WERI-Rb-1 (cell line): ENCODE measurements at regions not wholly inside any gene's neighbourhood (a gene's known extent, or its start where the extent isn't known, plus 50 kb on each side); places are given as distances from the start of the nearest gene placed in this dataset.

Experiments
- DNase-seq: peaks from one replicate; pipeline ENCODE4 v3.0.0-alpha.2; 2020
- H3K27ac ChIP-seq: fragments of 250-450 bp; sonication (Bioruptor Pico); 2 replicates; pipeline ENCODE4 v1.5.1; 2020; ENCODE audit warnings: mild to moderate bottlenecking, moderate library complexity
- H3K27me3 ChIP-seq: fragments of 250-450 bp; sonication (Bioruptor Pico); 2 replicates; pipeline ENCODE4 v1.5.1; 2021; ENCODE audit warnings: mild to moderate bottlenecking, low read depth, moderate library complexity; ENCODE audit not compliant: insufficient read depth, severe bottlenecking
- H3K36me3 ChIP-seq: fragments of 250-450 bp; sonication (Bioruptor Pico); 2 replicates; pipeline ENCODE4 v1.5.1; 2020; ENCODE audit warnings: mild to moderate bottlenecking, moderate library complexity
- H3K4me3 ChIP-seq: 2 replicates; pipeline ENCODE4 v1.5.1; 2011; ENCODE audit warnings: low read depth, mild to moderate bottlenecking, control low read depth, low read length
- H3K9me3 ChIP-seq: fragments of 250-450 bp; sonication (Bioruptor Pico); 2 replicates; pipeline ENCODE4 v1.5.1; 2021; ENCODE audit warnings: mild to moderate bottlenecking, moderate library complexity; ENCODE audit not compliant: severe bottlenecking
- CTCF ChIP-seq: IDR thresholded peaks from 2 replicates; pipeline ENCODE4 v1.5.1; 2011; ENCODE audit warnings: low read depth, mild to moderate bottlenecking, control low read depth, inconsistent platforms, low read length

- Histone ChIP-seq H3K27ac (no peak overlapping the region), H3K4me3 (no peak overlapping the region), H3K36me3 (no peaks in the 10 kb centered on the region), H3K27me3 (no peaks in the 10 kb centered on the region), H3K9me3 (no peaks in the 10 kb centered on the region)
- DNase-seq, result no peak
- no peak for TF ChIP-seq CTCF
Observed at GRCh38 chr1:178572604-178573003, 59.7 kb downstream of the TEX35 start.

GRCh38 chr1:178573330-178573729 lies 60.4 kb downstream of the TEX35 start:
- Histone ChIP-seq H3K36me3 (no peaks in the 10 kb centered on the region), H3K9me3 (no peaks in the 10 kb centered on the region), H3K27me3 (no peaks in the 10 kb centered on the region), H3K4me3 (no peak overlapping the region), H3K27ac (no peak overlapping the region)
- DNase-seq, result no peak
- TF ChIP-seq CTCF, result no peak

- no peak overlapping the region for H3K4me3 ChIP-seq
- no peak overlapping the region for H3K27ac ChIP-seq
- no peaks in the 10 kb centered on the region for H3K36me3 ChIP-seq
- no peaks in the 10 kb centered on the region for H3K9me3 ChIP-seq
- DNase-seq, result no peak
- no peak for TF ChIP-seq CTCF
- H3K27me3 ChIP-seq, result no peaks in the 10 kb centered on the region
Observed at GRCh38 chr1:178574345-178574744, 61.4 kb downstream of the TEX35 start.

GRCh38 chr1:178575611-178576361 lies 62.9 kb downstream of the TEX35 start:
- Histone ChIP-seq H3K27me3 (no peaks in the 10 kb centered on the region), H3K27ac (no peak overlapping the region), H3K9me3 (no peaks in the 10 kb centered on the region), H3K4me3 (no peak overlapping the region), H3K36me3 (no peaks in the 10 kb centered on the region)
- TF ChIP-seq CTCF, result no peak
- no peak for DNase-seq

- Histone ChIP-seq H3K27ac (no peak overlapping the region), H3K27me3 (no peaks in the 10 kb centered on the region), H3K36me3 (no peaks in the 10 kb centered on the region), H3K4me3 (no peak overlapping the region), H3K9me3 (no peaks in the 10 kb centered on the region)
- no peak for TF ChIP-seq CTCF
- DNase-seq, result no peak
Observed at GRCh38 chr1:178576841-178577240, 63.9 kb downstream of the TEX35 start.

GRCh38 chr1:178577882-178578281 lies 65.0 kb downstream of the TEX35 start:
- H3K36me3 ChIP-seq, result no peaks in the 10 kb centered on the region
- H3K4me3 ChIP-seq, result no peak overlapping the region
- no peaks in the 10 kb centered on the region for H3K27me3 ChIP-seq
- H3K9me3 ChIP-seq, result no peaks in the 10 kb centered on the region
- no peak for DNase-seq
- no peak overlapping the region for H3K27ac ChIP-seq
- TF ChIP-seq CTCF, result no peak
